HG03060 (cell line): ENCODE measurements at regions not wholly inside any gene's neighbourhood (a gene's known extent, or its start where the extent isn't known, plus 50 kb on each side); places are given as distances from the start of the nearest gene placed in this dataset.
"Not testable (repeated sequence)": the region's sequence is repeated elsewhere in the genome, so short reads cannot be mapped to it uniquely, and the experiment has no call there.

Experiments used
- ATAC-seq: cut with Tn5 transposase; IDR thresholded peaks from one replicate; pipeline ENCODE4 v1.9.1; 2021; ENCODE audit warnings: low read depth, moderate number of reproducible peaks; ENCODE audit not compliant: unreplicated experiment

DNA sequence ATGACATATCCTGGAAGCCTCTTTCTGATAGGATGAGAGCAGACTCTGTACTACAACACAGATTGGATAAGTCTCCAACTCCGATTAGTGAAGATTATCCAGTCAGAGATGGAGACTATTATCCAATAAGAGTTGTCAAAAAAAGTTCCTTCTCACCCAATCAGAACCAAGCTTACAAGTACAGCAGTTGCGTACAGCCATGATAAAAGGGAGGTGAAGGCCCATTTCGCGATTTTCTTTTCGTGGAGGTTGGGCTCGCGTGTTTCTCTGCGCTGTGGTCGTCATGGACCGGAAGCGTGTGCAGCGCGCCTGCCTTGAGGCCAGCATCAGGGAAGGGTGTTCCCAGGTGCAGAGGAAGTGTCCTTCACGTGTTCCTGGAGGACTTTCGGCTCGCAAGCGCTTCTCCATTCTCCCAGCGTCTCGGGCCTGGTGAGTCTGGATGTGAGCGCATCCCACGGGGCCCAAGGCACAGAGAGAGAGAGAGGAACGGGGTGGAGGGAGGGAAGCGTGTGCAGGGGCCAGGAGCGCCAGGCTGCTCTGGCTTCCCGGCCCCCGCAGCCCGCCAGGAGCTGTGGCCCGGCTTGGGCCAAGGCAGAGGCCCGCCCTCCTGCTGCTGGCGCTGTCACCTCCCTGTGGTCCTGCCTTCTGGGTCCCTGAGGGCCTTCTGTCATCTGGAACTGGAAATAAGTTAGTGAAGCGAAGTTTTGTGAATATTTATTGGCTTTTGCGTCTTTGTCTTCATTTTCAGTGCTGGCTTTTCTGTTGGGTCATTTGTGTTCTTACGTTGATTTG lies 53.9 kb downstream of the CDRT15L2 start:
- not testable (repeated sequence) for ATAC-seq

DNA sequence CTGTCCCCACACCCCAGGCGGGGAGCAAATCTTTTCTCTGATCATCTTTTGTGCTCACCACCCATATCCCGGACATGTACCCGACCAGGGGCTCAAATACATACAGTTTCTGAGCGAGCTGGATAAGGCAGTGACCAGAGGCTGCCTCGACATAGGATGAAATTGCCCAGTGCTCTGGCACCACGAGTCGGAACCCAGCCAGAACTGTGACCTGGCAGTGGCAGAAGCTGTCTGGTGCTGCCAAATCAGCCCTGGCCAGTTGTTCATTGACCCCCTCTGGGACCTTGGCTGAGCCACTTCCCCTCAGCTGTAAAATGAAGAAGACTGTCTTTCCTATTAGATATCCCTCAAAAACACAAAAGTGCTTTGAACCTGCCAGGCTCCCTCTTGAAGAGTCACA lies 60.6 kb downstream of the CDRT15L2 start:
- ATAC-seq, result not testable (repeated sequence)

DNA sequence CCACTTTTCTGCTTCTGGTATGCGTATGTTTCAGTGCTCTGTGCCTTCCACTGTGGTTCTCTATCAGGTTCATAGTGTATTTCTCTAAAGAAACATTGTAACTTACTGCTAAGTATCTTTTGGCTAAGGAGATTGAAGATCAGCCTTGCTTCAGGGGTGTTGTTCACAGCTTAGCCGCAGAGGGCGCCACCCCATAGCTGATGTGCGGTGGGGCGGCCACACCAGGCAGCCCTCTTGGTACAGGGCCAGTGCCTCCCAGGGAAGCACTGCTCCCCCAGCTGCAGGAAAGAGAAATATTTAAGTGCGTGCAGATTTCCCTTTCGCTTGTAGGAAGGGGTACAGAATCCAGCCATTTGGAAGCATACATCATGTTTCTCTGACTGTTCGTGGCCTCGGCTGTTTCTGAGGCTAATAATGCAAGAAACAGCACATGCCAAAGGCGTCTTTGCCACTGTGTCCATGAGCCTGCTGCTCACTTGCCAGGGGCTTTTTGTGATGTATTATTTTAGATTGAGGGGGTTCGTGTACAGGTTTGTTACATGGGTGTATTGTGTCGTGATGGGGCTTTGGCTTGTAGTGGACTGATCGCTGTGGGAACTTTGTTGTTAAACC lies 67.2 kb downstream of the CDRT15L2 start:
- ATAC-seq, result not testable (repeated sequence)

DNA sequence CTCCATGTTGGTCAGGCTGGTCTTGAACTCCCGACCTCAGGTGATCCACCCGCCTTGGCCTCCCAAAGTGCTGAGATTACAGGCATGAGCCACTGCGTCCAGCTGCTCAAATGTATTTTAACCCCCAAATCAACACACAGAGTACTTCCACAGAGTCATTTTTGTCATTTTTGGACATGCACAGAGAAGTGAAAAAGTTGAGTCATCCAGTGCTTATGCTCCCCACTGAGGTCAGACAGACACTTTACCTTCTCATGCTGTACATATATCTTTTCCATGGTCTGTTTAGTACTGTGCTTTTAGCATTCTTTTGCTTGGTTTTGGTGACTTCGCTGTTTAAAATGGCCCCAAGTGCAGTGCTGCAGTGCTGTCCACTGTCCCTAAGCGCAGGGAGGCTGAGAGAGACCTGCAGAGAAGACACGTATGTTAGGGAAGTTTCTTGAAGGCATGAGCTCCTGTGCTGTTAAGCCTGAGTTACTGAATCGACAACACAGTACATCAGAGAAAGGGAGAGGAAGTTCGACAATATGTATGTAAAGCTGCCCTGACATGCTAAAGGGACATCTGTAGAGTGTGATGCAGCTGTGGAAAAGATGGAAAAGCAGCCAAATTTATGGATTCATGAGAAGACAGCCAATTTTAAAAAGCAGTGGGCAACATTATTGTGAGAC lies 69.7 kb downstream of the CDRT15L2 start:
- peak; percentile 80 for ATAC-seq

DNA sequence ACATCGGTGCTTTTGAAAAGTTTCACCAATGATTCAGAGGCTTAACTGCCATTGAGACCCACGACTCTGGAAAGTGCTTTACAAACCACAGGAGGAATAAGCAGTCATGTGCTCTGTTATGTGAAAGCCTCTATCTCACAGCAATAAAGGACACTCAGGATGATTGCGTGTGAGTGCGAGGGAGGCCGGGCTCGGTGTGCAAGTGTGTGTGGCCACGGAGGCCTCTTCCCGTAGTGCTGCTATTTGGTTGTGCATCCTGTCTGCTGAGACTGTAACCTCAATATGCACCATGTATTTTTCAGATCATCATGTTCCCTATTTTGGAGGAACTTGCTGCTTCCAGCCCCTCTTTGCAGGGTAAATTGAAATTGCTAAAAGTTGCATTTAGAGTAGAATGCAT lies 71.5 kb downstream of the CDRT15L2 start:
- not testable (repeated sequence) for ATAC-seq

DNA sequence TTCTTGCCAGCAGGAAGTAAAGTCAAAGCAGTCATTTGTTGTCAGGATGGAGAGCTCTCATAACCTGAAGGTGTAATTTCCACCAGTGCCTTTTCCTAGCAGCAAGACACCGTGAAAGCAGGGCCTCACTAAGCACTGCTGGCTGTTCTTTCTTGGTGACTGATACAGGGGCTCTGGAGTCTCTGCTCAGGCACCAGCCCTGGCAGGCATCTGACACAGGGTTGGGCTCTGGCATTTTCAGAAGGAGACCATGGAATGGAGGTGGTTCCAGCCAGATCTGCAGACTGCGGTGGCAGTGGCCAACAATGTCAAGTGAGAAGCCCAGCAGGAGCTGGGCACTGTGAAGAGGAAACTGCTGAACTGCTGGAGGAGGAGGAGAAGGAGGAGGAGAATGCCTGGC lies 72.2 kb downstream of the CDRT15L2 start:
- ATAC-seq, result not testable (repeated sequence)

DNA sequence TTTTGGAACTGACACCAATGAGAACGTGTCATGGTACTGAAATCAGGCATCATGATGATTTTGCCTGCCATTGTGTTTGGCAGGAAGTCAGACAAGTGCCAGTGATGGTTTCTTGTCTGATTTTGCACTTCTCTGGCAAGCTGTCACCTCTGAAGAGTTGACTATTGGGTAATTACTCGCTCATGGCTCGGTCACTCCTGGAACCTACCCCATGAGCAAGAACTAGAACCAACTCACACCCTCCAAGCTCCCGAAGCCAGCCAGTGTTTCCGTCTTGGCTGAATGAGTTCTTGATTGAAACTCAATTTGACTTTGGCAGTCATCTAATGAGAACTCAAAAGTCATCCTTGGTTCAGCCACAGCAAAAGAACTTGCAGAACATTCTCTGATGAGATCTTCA lies 73.9 kb downstream of the CDRT15L2 start:
- not testable (repeated sequence) for ATAC-seq

DNA sequence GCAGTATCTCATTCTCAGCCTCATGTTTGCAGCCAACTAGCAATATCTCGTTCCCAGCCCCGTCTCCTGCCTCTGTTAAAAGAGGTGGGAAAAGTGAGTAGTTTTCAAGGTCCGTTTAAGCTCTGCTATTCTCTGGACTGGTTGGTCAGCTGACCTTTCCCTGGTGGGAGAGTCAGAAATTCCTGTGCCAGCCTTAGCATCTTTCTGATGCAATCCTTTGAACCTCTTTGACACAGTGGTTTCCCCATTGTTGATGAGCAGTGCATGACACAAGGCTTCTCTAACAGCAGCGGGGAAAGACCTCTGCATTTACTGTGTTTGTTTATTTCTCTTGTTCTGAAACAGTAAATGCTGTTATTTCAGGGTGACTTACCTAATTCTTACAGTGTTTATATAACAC lies 74.6 kb downstream of the CDRT15L2 start:
- ATAC-seq, result not testable (repeated sequence)

DNA sequence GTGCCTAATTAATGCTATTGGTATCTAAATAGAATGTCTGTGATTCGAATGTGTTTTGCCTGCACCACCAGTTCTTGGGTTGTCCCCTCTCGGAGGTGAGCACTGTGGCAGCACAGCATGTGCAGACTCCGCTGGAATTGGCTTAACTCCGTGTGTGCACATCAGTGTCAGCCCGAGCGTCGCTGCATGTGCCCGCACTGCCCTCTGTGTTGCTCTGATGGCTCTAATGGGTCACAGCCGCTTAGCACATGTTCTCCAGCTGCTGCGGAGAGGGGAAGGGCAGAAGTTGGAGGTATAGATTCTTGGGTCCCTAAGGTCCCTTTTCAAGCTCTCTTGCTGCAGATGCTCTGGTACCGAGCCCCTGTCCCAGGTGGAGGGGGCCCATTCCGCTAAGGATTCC lies 75.1 kb downstream of the CDRT15L2 start:
- not testable (repeated sequence) for ATAC-seq

DNA sequence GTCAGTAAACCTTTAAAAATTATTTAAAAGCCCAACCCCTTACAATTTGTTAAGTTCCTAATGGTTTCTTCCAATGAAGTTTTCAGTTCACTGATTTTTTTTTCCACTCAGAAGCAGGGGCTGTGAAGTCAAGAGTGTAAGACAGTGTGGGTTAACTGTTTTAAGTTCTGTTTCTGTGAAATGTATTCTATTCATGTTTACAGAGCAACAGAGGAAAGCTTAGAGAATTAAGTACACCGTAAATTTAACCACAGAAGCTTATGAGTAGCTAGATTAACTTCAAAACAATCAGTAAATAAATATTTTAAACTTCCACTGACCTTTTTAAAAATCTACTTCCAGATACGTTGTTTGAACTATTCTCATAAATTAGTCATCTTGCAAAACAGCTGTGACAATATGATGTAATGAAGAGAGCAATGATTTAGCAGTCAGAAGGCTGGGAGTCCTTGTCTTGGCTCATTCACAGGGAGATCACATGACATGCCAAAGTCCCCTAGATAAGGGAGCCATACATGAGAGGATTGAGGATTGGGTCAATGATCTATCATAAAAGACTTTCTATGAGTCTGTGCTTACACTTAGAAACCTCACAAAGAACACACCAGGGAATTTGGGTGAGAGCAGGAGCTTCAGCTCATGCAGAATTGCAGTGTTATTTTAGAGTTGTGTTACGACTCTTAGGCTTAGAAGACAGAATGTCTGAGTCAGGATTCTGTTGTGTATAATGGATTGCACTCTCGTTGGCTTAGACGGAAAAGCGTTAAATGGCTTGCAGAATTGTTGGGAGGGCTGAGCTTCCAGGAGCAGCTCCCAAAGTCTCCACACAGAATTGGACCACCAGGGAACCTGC lies 85.8 kb downstream of the CDRT15L2 start:
- not testable (repeated sequence) for ATAC-seq

DNA sequence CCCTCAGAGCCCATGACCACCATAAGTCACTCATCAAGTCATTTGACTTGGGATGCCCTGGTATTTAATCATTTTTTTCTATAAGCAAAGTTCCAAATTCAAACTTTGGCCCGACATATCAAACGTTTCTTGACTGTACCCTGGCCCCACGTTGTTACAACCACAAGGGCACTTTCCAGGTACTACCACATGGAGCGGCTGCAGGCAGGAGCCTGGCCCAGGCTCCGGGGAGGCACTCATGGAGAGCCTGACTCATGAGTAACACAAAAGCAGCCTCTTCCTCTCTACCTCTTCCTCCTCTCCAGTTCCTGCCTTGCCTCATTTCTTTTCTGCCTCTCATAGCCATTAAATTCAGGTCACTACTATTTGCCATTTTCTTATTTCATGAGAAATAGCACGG lies 87.2 kb downstream of the CDRT15L2 start:
- not testable (repeated sequence) for ATAC-seq

DNA sequence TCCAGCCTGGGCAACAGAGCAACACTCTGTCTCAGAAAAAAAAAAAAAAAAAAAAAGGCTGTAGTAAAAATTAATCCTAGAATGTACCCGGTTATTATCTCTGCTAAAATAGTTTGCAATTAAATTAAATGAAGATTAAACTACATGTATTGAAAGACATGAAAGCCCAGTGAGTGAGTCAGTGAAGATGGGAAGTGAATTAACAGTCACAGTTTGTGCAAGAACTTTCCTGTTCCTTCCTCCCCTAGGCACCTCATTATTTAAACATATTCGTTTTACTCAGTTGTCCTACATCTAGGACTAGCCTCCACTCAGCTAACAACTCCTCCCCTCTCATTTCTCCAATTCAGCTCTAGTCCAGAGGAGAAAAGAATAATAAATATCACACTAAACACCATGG lies 88.2 kb downstream of the CDRT15L2 start:
- not testable (repeated sequence) for ATAC-seq

DNA sequence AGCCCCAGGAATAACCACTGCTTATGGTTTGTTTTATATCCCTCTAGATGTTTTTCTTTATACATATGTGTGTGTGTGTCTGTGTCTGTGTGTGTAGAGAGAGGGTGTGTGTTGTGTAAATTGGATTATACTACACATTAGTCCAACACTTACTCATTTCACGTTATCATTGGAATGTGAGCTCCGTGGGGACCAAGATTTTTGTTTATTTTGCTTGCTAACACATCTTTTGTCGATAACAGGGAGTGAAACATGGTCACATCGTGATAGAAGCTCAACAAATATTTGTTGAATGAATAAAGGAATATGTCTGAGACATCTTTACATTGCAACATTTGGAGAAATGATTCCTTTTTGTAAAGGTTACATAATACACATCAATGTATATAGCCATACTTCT lies 88.8 kb downstream of the CDRT15L2 start:
- ATAC-seq, result not testable (repeated sequence)

DNA sequence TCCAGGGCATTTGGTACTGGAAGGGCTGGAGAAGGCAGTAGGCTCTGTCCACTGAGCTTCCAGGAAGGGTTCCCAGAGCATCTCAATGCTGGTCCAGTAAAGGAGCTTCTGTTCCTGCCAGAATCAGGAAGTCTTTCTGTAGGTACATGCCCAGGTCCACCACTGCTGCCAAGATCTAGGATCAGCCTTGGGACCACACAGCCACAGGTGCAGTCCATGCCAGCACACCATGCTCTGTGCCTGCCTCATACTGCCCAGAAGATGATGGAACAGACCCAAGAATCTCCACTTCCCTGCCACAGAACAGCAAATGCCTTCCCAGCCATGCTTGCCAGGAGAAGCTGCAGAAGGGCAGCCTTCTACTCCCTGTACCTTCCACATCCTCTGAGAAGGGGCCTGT lies 89.3 kb downstream of the CDRT15L2 start:
- ATAC-seq, result not testable (repeated sequence)

DNA sequence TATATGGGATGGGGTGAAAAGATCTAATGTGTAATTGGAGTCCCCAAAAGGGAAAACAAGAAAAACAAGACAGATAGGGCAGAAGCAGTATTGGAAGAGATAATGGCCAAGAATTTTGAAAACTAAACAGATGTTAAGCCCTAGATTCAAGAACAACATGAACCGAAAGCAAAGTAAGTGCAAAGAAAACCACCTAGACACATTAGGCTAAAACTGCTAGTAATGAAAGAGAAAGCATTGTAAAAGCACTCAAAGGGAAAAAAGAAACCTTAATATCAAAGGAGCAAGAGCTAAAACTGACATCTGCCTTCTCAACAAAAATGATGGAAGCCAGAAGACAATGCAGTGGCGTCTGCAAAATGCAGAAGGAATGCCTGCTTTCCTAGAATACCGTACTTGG lies 91.0 kb downstream of the CDRT15L2 start:
- ATAC-seq, result not testable (repeated sequence)

DNA sequence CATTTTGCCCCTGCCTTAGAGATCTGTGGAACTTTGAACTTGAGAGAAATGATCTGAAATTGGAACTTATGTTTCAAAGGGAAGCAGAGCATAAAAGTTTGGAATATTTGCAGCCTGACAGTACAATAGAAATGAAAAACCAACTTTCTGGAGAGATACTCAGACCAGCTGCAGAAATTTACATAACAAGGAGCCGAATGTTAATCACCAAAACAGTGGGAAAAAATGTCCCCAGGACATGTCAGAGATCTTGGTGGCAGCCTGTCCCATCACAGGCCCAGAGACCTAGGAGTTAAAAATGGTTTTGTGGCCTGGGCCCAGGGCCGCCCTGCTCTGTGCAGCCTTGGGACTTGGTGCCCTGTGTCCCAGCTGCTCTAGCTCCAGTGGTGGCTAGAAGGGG lies 94.8 kb downstream of the CDRT15L2 start:
- not testable (repeated sequence) for ATAC-seq

DNA sequence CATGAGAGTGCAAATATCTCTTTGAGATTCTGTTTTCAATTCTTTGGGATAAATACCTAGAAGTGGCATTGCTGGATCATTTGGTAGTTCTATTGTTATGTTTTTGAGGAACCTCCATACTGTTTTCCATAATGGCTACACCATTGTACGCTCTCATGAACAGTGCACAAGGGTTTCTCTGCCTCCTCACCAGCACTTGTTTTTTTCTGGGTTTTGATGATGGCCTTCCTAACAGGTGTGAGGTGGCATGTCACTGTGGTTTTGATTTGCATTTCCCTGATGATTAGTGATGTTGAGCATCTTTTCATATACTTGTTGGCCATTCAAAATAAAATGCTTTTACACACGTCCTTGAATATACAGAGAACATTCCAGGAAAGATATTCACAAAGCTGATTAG lies 96.2 kb downstream of the CDRT15L2 start:
- ATAC-seq, result not testable (repeated sequence)

DNA sequence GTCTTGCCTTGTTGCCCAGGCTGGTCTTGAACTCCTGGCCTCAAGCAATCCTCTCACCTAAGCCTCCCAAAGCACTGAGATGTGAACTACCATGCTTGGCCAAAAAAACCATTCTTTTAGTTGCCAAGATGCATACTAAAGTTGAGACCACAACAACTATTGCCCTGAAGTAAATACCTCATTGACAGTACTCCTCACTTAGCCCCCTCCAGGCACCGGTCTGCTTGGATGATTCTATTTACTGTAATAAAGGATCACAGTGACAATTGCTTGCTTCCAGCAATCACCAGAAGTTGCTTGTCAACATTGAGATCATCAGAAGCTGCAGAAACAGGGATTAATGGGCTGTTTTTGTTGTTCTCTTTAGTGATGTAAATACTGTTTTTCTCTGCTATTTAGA lies 97.1 kb downstream of the CDRT15L2 start:
- ATAC-seq, result not testable (repeated sequence)

DNA sequence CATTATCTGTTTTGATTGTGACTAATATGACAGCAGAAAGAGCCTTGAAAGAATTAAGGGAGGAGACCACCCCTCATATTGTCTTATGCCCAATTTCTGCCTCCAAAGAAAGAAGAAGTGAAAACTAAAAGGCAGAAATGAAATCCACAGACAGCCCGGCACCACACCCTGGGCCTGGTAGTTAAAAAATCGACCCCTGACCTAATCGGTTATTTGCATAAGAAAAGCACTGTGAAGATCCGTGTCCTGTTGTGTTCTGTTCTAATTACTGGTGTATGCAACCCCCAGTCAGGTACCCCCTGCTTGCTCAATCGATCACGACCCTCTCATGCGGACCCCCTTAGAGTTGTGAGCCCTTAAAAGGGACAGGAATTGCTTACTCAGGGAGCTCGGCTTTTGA lies 97.9 kb downstream of the CDRT15L2 start:
- not testable (repeated sequence) for ATAC-seq

DNA sequence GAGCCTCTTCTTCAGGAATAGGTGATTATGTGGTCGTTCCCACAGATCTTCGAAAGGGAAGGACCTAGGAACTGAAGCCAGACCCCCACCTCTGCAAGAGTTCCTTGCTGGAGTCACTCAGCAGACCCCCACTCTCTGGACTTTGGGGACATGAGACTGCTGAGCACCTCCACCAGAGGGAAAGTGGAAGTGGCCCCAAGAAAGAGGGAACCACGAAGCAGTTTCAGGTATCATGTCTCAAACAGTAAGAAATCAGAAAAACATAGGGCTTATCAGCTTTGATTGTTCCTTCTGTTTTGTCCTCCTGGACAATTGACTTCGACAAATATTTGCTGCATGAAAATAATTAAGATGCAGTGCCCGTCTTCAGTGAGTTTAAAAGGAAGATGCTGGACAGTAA lies 98.9 kb downstream of the CDRT15L2 start:
- not testable (repeated sequence) for ATAC-seq
